Stomach (tissue), 4 donors: ENCODE measurements at regions not wholly inside any gene's neighbourhood (a gene's known extent, or its start where the extent isn't known, plus 50 kb on each side); places are given as distances from the start of the nearest gene placed in this dataset.

Source experiments
- CTCF ChIP-seq, 7 experiments: fragments of 450-650 bp in 4 of 7; fragments of 200-600 bp in 3 of 7; sonication (generic) in 3 of 7; IDR thresholded peaks; one replicate each; pipeline ENCODE4 v1.5.1; 2016 to 2019; ENCODE audit warnings: antibody characterized with exemption in 7 of 7, control low read depth in 2 of 7, mild to moderate bottlenecking in 1 of 7
- EP300 ChIP-seq: sonication (generic); formaldehyde crosslinking; IDR thresholded peaks from one replicate; pipeline ENCODE4 v1.6.1; 2017; ENCODE audit warnings: antibody characterized with exemption
- POLR2A ChIP-seq, 4 donors: fragments of 450-650 bp; IDR thresholded peaks; one replicate each; pipeline ENCODE4 v1.6.1; 2016; ENCODE audit warnings: antibody characterized with exemption in 4 of 4, control low read depth in 2 of 4, mild to moderate bottlenecking in 1 of 4, moderate library complexity in 1 of 4
- POLR2AphosphoS5 ChIP-seq, 3 donors: sonication (generic); formaldehyde crosslinking; IDR thresholded peaks; one replicate each; pipeline ENCODE4 v1.6.1; 2016; ENCODE audit warnings: antibody characterized with exemption in 3 of 3

DNA sequence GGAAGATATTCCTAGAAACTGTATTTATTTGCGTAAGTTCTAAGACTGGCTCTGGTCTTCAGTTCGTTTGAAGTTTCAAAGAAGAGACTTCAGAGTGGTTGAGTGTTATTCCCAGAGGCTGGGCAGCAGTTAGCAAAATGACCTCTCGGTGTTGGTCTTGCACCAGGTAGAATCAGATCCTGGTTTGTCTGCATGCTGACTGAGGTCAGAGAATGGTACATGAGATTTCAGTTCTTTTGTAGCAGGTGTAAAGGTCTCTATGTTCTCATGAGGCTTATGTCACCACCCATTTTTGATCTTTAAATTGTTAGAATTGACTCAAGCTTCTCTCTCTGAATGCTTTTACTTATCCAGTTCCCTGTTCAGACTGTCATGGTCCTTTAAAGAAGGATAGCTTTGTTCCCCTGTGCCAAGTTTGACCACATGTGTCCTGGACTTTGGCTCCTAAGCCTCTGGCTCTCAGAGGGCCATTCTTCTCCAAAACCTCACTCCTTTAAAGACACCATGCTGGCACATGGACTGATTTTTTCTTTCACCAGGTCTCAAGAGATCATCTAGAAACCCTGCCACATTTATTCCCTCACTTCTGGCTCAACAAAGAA, 355.8 kb upstream of the BOD1L1 start:
- no peak for TF ChIP-seq CTCF (IDR thresholded peaks at IDR 0.05)
- no peak for TF ChIP-seq POLR2A (IDR thresholded peaks at IDR 0.05)
- no peak for TF ChIP-seq EP300
- no peak for TF ChIP-seq POLR2AphosphoS5 (IDR thresholded peaks at IDR 0.05)
